ENCODE measurements at regions not wholly inside any gene's neighbourhood (a gene's known extent, or its start where the extent isn't known, plus 50 kb on each side); places are given as distances from the start of the nearest gene placed in this dataset.

- Histone ChIP-seq H3K14ac (replicated peaks; ENCODE audit: low read depth, low read length) (no peak overlapping the region), H2AK5ac (ENCODE audit: low read depth, low read length) (no peak overlapping the region), H2AFZ (replicated peaks; ENCODE audit: low read length, poor library complexity) (no peak overlapping the region), H3K9me3 (ENCODE audit: control insufficient read depth, insufficient read depth, low read length) (no peaks in the 10 kb centered on the region), H3K4me3 (ENCODE audit: insufficient read depth, low read depth, low read length) (no peak overlapping the region), H3K4me2 (ENCODE audit: low read depth, low read length) (no peak overlapping the region), H3K79me1 (ENCODE audit: low read depth in 1 of 2, low read length in 2 of 2) (no peaks in the 10 kb centered on the region), H3K18ac (ENCODE audit: low read depth, low read length) (no peak overlapping the region), H3K4ac (ENCODE audit: low read depth, low read length) (no peak overlapping the region), H3K56ac (ENCODE audit: extremely low read depth, insufficient read depth, low read length) (no peak overlapping the region), H2BK5ac (ENCODE audit: low read depth, low read length, poor library complexity, severe bottlenecking) (no peak overlapping the region), H3K9me1 (ENCODE audit: insufficient read depth, low read length) (peaks cover 5% of the 10 kb centered on the region; the same call in 1 of the 2 replicates), H4K5ac (ENCODE audit: low read depth, low read length) (no peak overlapping the region), H2BK20ac (ENCODE audit: low read depth, low read length) (no peak overlapping the region), H3K27me3 (ENCODE audit: control insufficient read depth, insufficient read depth, low read length) (peaks cover 15% of the 10 kb centered on the region), H4K20me1 (ENCODE audit: insufficient read depth, low read length) (no peaks in the 10 kb centered on the region), H4K91ac (ENCODE audit: insufficient read depth, low read depth, low read length) (no peak overlapping the region), H2BK15ac (ENCODE audit: low read depth, low read length) (no peak overlapping the region), H2AK9ac (replicated peaks; ENCODE audit: low read depth, low read length, poor library complexity) (no peak overlapping the region), H2BK120ac (ENCODE audit: low read depth, low read length) (no peak overlapping the region), H3K4me1 (ENCODE audit: control insufficient read depth, insufficient read depth, low read length) (peaks cover 10% of the 10 kb centered on the region), H3K36me3 (ENCODE audit: control insufficient read depth, insufficient read depth, low read length) (no peaks in the 10 kb centered on the region), H3K23ac (ENCODE audit: low read depth, low read length) (no peak overlapping the region), H3K27ac (ENCODE audit: insufficient read depth, low read length) (no peak overlapping the region), H3K9ac (ENCODE audit: low read depth, low read length) (no peak overlapping the region), H4K8ac (ENCODE audit: low read depth in 2 of 2, low read length in 2 of 2) (no peak overlapping the region)
- CTCF ChIA-PET, result no interaction called here
- no TSS peak for BruUV-seq (replicated peaks)
- ATAC-seq (ENCODE audit: low read depth) (no peak), DNase-seq (no peak)
- dilution Hi-C loops (cut with HindIII; ENCODE audit: low sequenced_read_pairs, unreplicated experiment), result no loop called here
- 67% methylated on average over 1 of the region's 2 CpGs; no CpG with 5 or more reads in 1 of the 2 experiments for WGBS, 2 experiments (ENCODE audit: extremely low coverage in 2 of 2, insufficient read length in 1 of 2)
- POLR2A ChIA-PET (ENCODE audit: unreplicated experiment), result no interaction called here
- intact Hi-C loops (cut with micrococcal nuclease), result no loop called here
- in situ Hi-C loops (cut with MboI; ENCODE audit: low sequenced_read_pairs), result no loop called here
- no peak for TF ChIP-seq USF2 (IDR thresholded peaks at IDR 0.05; ENCODE audit: low read depth, low read length)
- TF ChIP-seq CEBPB (IDR thresholded peaks at IDR 0.05; ENCODE audit: low read depth, low read length), result peak; percentile 81
These were observed 272.8 kb downstream of the TLE3 start for GRCh38 chr15:69824877-69825406.
